Myocyte (in vitro differentiated cells): ENCODE measurements at regions not wholly inside any gene's neighbourhood (a gene's known extent, or its start where the extent isn't known, plus 50 kb on each side); places are given as distances from the start of the nearest gene placed in this dataset.

Experiments used
- DNase-seq: peaks from one replicate; pipeline ENCODE4 v3.0.0-alpha.2; 2012; ENCODE audit warnings: low read depth

- no peak for DNase-seq
These were observed 379.2 kb downstream of the KDM5D start for GRCh38 chrY:19365321-19365720.

GRCh38 chrY:19357249-19357648 lies 387.3 kb downstream of the KDM5D start:
- DNase-seq: no peak

DNA sequence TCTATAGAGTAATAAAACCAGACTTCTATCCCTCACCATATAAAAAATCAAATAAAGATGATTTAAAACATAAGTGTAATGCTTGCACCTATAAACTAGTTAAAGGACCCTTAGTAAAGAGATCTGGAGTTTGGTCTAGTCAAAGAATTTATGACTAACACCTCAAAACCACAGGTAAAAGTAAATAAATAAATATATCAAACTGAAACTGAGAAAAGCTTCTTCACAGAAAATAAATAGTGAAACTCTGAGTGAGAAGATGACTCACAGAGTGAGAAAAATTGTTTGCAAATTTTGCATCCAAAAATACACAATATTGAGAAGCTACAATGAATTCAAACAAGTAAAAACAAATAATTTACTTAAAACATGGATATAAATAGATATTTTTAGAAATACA lies 387.8 kb downstream of the KDM5D start:
- DNase-seq: no peak

- DNase-seq: no peak
These were observed 389.7 kb downstream of the KDM5D start for GRCh38 chrY:19354857-19355173.

DNA sequence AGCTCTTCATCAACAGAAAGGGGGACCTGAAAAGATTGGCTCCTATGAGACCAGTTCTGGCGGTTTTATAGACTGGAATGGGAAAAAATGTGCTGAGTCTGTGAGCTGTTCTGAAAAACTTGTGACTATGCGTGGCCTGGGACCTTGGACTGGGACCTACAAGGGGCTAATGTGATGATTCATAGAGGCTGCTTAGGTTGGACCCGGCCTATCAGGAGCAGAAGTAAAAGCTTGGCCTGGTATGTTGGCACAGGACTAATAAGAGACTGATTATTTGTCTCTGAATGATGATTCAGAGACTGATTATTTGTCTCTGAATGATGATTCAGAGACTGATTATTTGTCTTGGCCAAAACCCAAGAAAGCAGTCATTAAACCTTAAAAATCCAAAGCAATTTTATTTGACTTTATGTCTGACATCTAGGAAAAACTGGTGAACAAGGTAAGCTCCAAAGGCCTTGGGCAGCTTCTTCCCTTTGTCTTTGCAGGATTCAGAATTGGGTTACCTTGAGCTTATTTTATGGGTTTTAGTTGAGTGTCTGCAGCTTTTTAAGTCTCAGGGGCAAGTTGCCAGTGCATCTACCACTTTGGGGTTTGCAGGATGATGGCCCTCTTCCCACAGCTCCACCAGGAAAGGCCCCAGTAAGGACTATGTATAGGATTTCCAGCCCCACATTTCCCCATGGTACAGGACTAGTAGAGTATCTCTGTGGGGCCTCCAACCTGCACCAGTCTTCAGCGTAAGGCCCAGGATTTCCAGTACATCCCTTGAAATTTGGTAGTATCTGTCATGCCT lies 390.3 kb downstream of the KDM5D start:
- no peak for DNase-seq

GRCh38 chrY:19351616-19352015 lies 392.9 kb downstream of the KDM5D start:
- no peak for DNase-seq

- no peak for DNase-seq
These were observed 422.8 kb downstream of the KDM5D start for GRCh38 chrY:19321701-19322100.

DNA sequence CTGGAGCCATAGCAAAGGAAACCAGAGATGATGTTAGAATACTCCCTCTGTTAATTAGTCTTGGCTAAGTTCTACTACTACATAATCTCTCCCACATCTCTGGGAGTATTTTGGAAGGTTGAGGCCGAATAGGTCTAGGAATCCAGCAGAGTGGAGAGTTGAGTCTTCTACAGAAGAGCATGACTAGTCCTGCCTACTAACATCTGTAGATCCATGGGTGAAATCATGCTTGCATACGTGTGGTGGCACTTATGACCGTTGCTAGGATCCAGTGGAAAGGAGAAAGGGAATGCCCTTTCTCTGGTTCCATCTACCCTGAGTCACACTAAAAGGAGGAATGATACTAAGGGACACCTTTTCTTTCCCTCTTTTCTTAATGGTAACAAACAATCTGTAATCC lies 425.4 kb downstream of the KDM5D start:
- no peak for DNase-seq

GRCh38 chrY:19317271-19317987 lies 427.1 kb downstream of the KDM5D start:
- no peak for DNase-seq

DNA sequence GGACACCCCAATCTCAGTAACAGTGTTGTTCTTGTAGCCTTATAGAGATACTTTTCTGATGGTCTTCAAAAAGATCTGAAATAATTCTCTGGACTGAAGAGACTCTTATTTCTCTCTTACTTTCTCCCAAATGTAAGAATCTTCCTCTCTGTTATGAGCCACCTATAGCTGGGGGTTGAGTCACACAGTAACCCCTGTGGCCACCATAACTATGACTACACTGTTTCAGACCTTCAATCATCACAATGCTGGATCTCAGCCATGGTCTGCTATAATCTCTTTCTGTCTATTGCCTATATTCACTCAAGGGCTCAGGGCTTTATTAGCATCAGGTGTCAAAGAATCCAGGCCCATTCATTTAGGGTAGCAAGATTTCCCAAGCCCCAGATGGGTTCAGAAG lies 436.9 kb downstream of the KDM5D start:
- no peak for DNase-seq

DNA sequence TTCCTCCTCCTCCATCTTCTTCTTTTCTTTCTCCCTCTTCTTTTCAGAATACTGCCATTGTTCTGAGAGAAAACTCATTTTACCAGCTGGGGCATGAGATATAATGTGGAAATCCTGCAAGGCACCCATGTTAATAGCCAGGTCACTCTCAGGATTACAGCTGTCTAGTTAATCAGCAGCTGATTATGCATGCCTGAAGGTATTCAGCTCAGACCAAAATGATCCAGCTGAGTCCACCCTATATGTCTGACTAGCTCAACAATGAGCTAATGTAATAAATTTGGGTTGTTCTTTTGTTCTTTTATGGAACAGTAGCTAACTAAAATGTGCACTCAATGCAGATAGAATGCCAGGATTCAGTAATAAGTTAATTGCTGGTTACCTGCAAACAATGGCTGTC lies 441.4 kb downstream of the KDM5D start:
- no peak for DNase-seq

GRCh38 chrY:19290925-19291324 lies 453.6 kb downstream of the KDM5D start:
- no peak for DNase-seq

DNA sequence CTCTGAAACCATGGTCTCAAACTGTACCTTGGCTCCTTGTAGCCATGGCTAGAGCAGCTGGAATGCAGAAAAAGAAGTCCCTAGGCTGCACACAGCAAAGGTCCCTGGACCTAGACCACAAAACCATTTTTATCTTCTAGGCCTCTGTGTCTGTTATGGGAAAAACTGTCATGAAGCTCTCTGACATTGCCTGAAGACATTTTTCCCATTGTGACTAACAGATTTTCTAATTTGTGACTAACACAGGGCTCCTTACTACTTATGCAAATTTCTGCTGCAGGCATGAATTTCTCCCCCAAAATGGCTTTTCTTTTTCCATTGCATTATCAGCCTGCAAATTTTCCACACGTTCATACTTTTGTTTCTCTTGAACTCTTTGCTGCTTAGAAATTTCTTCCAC lies 470.4 kb downstream of the KDM5D start:
- no peak for DNase-seq

DNA sequence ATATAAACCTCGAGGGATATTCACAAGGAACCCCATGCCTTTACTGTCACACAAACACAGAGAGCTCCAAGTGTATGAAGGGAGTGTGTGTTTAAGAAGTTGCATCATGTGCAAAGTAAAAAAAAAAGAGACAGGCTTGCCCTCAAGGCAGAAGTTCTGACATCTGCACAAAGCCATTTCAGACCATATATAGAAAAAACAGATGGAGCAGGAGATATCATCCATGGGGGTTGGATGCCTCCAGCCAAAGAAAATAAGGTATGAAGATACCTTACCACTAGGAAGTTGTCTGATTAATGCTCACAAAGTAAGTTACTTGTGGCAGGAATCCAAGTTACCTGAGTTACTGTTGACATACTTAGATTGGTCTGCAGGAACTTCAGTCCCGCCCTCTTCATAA lies 476.2 kb downstream of the KDM5D start:
- no peak for DNase-seq

DNA sequence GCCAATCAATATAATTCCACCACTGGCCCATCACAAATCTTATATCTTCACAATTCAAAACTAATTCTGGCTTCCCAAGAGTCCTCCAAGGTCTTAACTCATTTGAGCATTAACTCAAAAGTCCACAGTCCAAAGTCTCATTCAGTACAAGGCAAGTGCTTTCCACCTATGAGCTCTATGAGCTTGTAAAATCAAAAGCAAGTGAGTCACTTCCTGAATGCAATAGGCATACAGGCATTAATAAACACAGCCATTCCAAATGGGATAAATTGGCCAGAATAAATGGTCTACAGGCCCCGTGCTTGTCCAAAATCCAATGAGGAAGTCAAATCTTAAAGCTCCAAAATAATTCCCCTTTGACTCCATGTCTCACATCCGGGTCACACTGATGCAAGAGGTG lies 479.1 kb downstream of the KDM5D start:
- no peak for DNase-seq

DNA sequence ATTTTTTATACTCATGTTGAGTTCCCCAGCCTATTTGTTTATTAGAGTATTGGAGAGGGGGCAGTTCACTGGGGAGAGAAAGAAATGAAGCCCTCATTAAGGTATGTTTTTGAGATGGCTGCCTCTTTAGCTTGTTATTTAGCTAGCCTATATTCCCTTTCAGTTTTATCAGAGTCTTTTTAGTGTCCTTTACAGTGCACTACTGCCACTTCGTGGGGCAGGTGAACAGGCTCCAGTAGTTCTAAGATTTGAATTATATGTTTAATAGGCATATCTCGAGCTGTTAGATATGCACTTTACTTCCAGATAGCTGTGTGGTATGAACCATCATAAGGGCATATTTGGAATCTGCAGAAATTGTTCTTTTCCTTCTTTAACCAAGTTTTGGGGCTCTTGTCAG lies 482.2 kb downstream of the KDM5D start:
- no peak for DNase-seq

DNA sequence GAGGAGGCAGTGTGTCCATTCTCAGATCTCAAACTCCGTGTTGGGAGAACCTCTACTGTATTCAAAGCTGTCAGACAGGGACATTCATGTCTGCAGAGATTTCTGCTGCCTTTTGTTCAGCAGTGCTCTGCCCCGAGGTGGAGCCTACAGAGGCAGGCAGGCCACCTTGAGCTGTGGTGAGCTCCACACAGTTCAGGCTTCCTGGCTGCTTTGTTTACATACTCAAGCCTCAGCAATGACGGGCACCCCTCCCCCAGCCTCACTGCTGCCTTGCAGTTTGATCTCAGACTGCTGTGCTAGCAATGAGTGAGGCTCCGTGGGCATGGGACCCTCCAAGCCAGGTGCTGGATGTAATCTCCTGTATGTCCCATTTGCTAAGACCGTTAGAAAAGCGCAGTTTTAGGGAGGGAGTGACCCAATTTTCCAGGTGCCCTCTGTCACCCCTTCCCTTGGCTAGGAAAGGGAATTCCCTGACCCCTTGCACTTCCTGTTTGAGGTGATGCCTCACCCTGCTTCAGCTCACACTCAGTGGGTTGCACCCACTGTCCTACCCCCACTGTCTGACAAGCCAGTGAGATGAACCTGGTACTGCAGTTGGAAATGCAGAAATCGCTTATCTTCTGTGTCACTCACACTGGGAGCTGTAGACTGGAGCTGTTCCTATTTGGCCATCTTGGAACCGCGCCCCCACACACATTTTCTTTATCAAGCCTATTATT lies 458.9 kb upstream of the HSFY2 start:
- no peak for DNase-seq

DNA sequence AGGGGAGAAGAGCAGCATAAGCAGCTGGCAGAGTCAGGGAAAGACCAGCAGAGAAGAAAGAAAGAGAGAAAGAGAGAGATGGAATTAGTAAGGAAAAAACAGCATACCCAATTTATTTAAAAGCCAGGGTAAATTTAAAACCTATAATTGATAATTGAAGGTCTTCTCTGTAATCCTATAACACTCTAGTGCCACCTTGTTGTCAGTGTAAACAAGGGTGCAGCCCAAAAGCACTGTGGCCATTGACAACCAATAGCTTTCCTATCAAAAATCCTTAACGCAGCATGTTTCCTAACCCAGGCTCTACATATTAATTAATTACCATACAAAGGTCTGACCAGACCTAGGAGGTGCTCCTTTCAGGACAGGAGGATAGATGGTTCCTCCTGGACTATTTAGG lies 447.2 kb upstream of the HSFY2 start:
- DNase-seq: no peak

- no peak for DNase-seq
These were observed 435.4 kb upstream of the HSFY2 start for GRCh38 chrY:19208915-19209314.

DNA sequence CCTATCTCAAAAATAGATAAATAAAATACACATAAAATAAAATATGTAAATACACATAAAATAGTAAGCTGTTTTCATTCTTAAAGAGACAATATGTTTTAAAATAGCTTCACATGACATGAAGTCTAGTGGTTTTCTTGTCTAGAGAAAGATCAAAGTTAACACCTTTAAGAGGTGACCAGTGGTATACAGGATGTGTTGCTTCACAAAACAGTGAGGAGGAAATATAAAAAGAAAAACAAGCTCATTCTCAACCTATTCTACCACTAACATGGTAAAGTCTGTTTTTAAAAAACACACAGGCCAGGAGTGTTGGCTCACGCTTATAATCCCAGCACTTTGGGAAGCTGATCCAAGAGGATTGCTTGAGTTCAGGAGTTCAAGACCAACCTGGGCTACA lies 433.5 kb upstream of the HSFY2 start:
- DNase-seq: no peak

GRCh38 chrY:19180824-19181223 lies 407.3 kb upstream of the HSFY2 start:
- no peak for DNase-seq

- DNase-seq: no peak
These were observed 394.6 kb upstream of the HSFY2 start for GRCh38 chrY:19168202-19168565.
